ENCODE measurements at regions not wholly inside any gene's neighbourhood (a gene's known extent, or its start where the extent isn't known, plus 50 kb on each side); places are given as distances from the start of the nearest gene placed in this dataset.

- TF ChIP-seq ZC3H10 (CRISPR knock-in tag; IDR thresholded peaks at IDR 0.05) (no peak), OSR1 (CRISPR knock-in tag; IDR thresholded peaks at IDR 0.05) (no peak), ZFP30 (CRISPR knock-in tag; IDR thresholded peaks at IDR 0.05) (no peak), ZNF70 (CRISPR knock-in tag; IDR thresholded peaks at IDR 0.05) (no peak), PATZ1 (CRISPR knock-in tag; IDR thresholded peaks at IDR 0.05; ENCODE audit: borderline replicate concordance) (no peak)
- no peak for ATAC-seq
Measured at GRCh38 chr1:221289103-221289502, 409.9 kb downstream of the HLX start.

- TF ChIP-seq SNAI2 (CRISPR knock-in tag; IDR thresholded peaks at IDR 0.05), result no peak
- TF ChIP-seq RARB (CRISPR knock-in tag; IDR thresholded peaks at IDR 0.05), result no peak
- TF ChIP-seq PPARA (CRISPR knock-in tag; IDR thresholded peaks at IDR 0.05; ENCODE audit: borderline replicate concordance), result no peak
- TF ChIP-seq ZC3H10 (CRISPR knock-in tag; IDR thresholded peaks at IDR 0.05), result no peak
- no peak for TF ChIP-seq ISL1 (CRISPR knock-in tag; IDR thresholded peaks at IDR 0.05)
- TF ChIP-seq ZNF565 (CRISPR knock-in tag; conservative IDR thresholded peaks at IDR 0.05; ENCODE audit: low read depth), result no peak
- TF ChIP-seq GLIS3 (CRISPR knock-in tag; IDR thresholded peaks at IDR 0.05), result no peak
- no peak for TF ChIP-seq ZNF70 (CRISPR knock-in tag; IDR thresholded peaks at IDR 0.05)
- no peak for ATAC-seq
Measured at GRCh38 chr1:221290669-221291068, 411.4 kb downstream of the HLX start.

- no peak for ATAC-seq
- no peak for TF ChIP-seq CSDC2 (CRISPR knock-in tag; IDR thresholded peaks at IDR 0.05)
- TF ChIP-seq ZNF70 (CRISPR knock-in tag; IDR thresholded peaks at IDR 0.05), result no peak
- no peak for TF ChIP-seq PATZ1 (CRISPR knock-in tag; IDR thresholded peaks at IDR 0.05; ENCODE audit: borderline replicate concordance)
- TF ChIP-seq SNAI2 (CRISPR knock-in tag; IDR thresholded peaks at IDR 0.05), result no peak
- no peak for TF ChIP-seq ZC3H10 (CRISPR knock-in tag; IDR thresholded peaks at IDR 0.05)
- no peak for TF ChIP-seq ISL1 (CRISPR knock-in tag; IDR thresholded peaks at IDR 0.05)
- no peak for TF ChIP-seq ZFP3 (CRISPR knock-in tag; IDR thresholded peaks at IDR 0.05)
- no peak for TF ChIP-seq PPARA (CRISPR knock-in tag; IDR thresholded peaks at IDR 0.05; ENCODE audit: borderline replicate concordance)
- no peak for TF ChIP-seq ZNF8 (CRISPR knock-in tag; IDR thresholded peaks at IDR 0.05)
- no peak for TF ChIP-seq POU6F1 (CRISPR knock-in tag; IDR thresholded peaks at IDR 0.05; ENCODE audit: borderline replicate concordance, low read depth)
Measured at GRCh38 chr1:221291113-221291512, 411.9 kb downstream of the HLX start.

GRCh38 chr1:221292652-221293051 lies 413.4 kb downstream of the HLX start:
- TF ChIP-seq TCF4 (CRISPR knock-in tag; IDR thresholded peaks at IDR 0.05; ENCODE audit: borderline replicate concordance), result no peak
- no peak for TF ChIP-seq ZFP3 (CRISPR knock-in tag; IDR thresholded peaks at IDR 0.05)
- no peak for TF ChIP-seq ZNF8 (CRISPR knock-in tag; IDR thresholded peaks at IDR 0.05)
- TF ChIP-seq ZFP30 (CRISPR knock-in tag; IDR thresholded peaks at IDR 0.05), result no peak
- no peak for ATAC-seq

- TF ChIP-seq ZFP3 (CRISPR knock-in tag; IDR thresholded peaks at IDR 0.05), result no peak
- no peak for TF ChIP-seq CSRNP3 (CRISPR knock-in tag; IDR thresholded peaks at IDR 0.05)
- no peak for TF ChIP-seq CREB5 (CRISPR knock-in tag; IDR thresholded peaks at IDR 0.05; ENCODE audit: low read depth)
- TF ChIP-seq SNAI2 (CRISPR knock-in tag; IDR thresholded peaks at IDR 0.05), result no peak
- TF ChIP-seq PATZ1 (CRISPR knock-in tag; IDR thresholded peaks at IDR 0.05; ENCODE audit: borderline replicate concordance), result no peak
- TF ChIP-seq TOX (CRISPR knock-in tag; IDR thresholded peaks at IDR 0.05; ENCODE audit: borderline replicate concordance), result no peak
- TF ChIP-seq PPARA (CRISPR knock-in tag; IDR thresholded peaks at IDR 0.05; ENCODE audit: borderline replicate concordance), result no peak
- TF ChIP-seq ISL1 (CRISPR knock-in tag; IDR thresholded peaks at IDR 0.05), result no peak
- no peak for TF ChIP-seq ZNF565 (CRISPR knock-in tag; conservative IDR thresholded peaks at IDR 0.05; ENCODE audit: low read depth)
- TF ChIP-seq BACH2 (CRISPR knock-in tag; IDR thresholded peaks at IDR 0.05; ENCODE audit: borderline replicate concordance), result no peak
- ATAC-seq, result no peak
Measured at GRCh38 chr1:221294242-221294641, 415.0 kb downstream of the HLX start.
